Spleen (tissue), 11 donors: ENCODE measurements at regions not wholly inside any gene's neighbourhood (a gene's known extent, or its start where the extent isn't known, plus 50 kb on each side); places are given as distances from the start of the nearest gene placed in this dataset.

Experiments used
- DNase-seq: peaks from one replicate; pipeline ENCODE4 v3.0.0-alpha.2; 2020
- H3K27ac ChIP-seq, 8 donors: fragments of 200-600 bp; sonication (generic) in 7 of 8; 1 replicate in 4 of 8; 2 replicates in 4 of 8; pipeline versions ENCODE4 v1.5.0 to v1.8.0; 2016 to 2021; ENCODE audit warnings: inconsistent platforms in 4 of 8, mild to moderate bottlenecking in 4 of 8, moderate library complexity in 1 of 8
- H3K27me3 ChIP-seq, 7 donors: fragments of 200-600 bp; sonication (generic) in 6 of 7; replicated peaks in 1 of 7; 1 replicate in 4 of 7; 2 replicates in 3 of 7; pipeline versions ENCODE4 v1.5.0 to v1.8.0; 2016 to 2021; ENCODE audit warnings: inconsistent platforms in 3 of 7, mild to moderate bottlenecking in 1 of 7
- H3K36me3 ChIP-seq, 6 donors: fragments of 200-600 bp; sonication (generic) in 5 of 6; 1 replicate in 4 of 6; 2 replicates in 2 of 6; pipeline versions ENCODE4 v1.5.0 to v1.8.0; 2016 to 2021; ENCODE audit warnings: inconsistent platforms in 2 of 6
- H3K4me1 ChIP-seq, 6 donors: fragments of 200-600 bp; sonication (generic) in 5 of 6; 1 replicate in 3 of 6; 2 replicates in 3 of 6; pipeline versions ENCODE4 v1.5.0 to v1.8.0; 2016 to 2021; ENCODE audit warnings: inconsistent platforms in 3 of 6
- H3K4me3 ChIP-seq, 8 donors: fragments of 200-600 bp; sonication (generic) in 7 of 8; 1 replicate in 4 of 8; 2 replicates in 4 of 8; pipeline versions ENCODE4 v1.5.0 to v1.8.0; 2016 to 2021; ENCODE audit warnings: inconsistent platforms in 4 of 8, mild to moderate bottlenecking in 4 of 8, moderate library complexity in 2 of 8
- H3K9me3 ChIP-seq, 8 donors: fragments of 200-600 bp; sonication (generic) in 7 of 8; 1 replicate in 4 of 8; 2 replicates in 4 of 8; pipeline versions ENCODE4 v1.5.0 to v1.8.0; 2016 to 2021; ENCODE audit warnings: inconsistent platforms in 4 of 8
- POLR2A ChIP-seq, 3 donors: fragments of 450-650 bp; IDR thresholded peaks; one replicate each; pipeline ENCODE4 v1.5.1; 2017; ENCODE audit warnings: antibody characterized with exemption in 3 of 3, mild to moderate bottlenecking in 1 of 3
- POLR2AphosphoS5 ChIP-seq, 3 donors: sonication (generic); formaldehyde crosslinking; IDR thresholded peaks; one replicate each; pipeline ENCODE4 v1.5.1; 2017; ENCODE audit warnings: antibody characterized with exemption in 3 of 3
- WGBS, 5 donors: extraction: QIAGEN DNeasy Blood & Tissue Kit in 3 of 5; methylation state at CpG; one replicate each; pipeline versions ENCODE4 v1.1.5 to v1.1.7; 2013 to 2018; 5-methylcytosine and 5-hydroxymethylcytosine counted together
- intact Hi-C: fragments of 100-400 bp; cut with DNase I; formaldehyde crosslinking; loops from one replicate; pipeline ENCODE4 v1.15.0; 2023; ENCODE audit warnings: low total_unique reads
- TF ChIP-seq, protein P1 (sequence below), 11 experiments: fragments of 200-600 bp in 7 of 11; fragments of 450-650 bp in 4 of 11; sonication (generic) in 4 of 11; IDR thresholded peaks in 8 of 11; conservative IDR thresholded peaks in 3 of 11; 1 replicate in 7 of 11; 2 replicates in 4 of 11; pipeline versions ENCODE4 v1.4.0 to v1.8.0; 2016 to 2021; ENCODE audit warnings: antibody characterized with exemption in 11 of 11, inconsistent platforms in 4 of 11, mild to moderate bottlenecking in 1 of 11
- donor health status: healthy with polysubstance abuse.
- donor health status: DM: no; HTN: no; CAD: no; lungs with moderate emphysema.
- donor health status: DM: no; HTN: no; CAD: no.
- donor health status: Bipolar disorder and iron deficiency.
- donor health status: healthy.
- donor health status: DM: no; HTN: no; CAD: no.
- donor health status: DM: yes; HTN: yes; CAD: no.

DNA sequence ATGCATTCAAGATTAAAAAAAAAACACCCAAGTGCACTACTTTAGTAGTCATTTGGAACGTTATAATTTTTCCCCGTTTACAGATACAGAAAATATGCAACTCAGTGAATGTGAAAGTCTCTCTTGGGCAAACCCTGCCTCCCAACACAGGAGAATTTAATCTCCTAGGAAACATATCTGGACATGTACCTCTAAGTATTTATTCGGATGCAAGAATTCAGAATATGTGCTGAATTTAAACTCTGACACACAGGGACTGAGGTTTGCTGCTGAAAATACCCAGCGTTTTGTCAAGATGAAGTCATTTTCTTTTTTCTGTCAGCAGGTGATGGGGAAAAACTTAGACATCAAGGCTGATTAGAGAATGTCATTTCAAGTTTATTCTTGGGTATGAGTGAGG lies 105.4 kb downstream of the ACKR3 start:
- 74 to 85% (median 79%) methylated on average over 4 of the region's 4 CpGs for WGBS, 5 donors
- Histone ChIP-seq H3K4me3 (no peak overlapping the region), H3K27ac (no peak overlapping the region), H3K9me3 (no peaks in the 10 kb centered on the region), H3K36me3 (no peaks in the 10 kb centered on the region), H3K27me3 (peaks cover 0 to 19% (median 0%) of the 10 kb centered on the region in 7 donors), H3K4me1 (no peaks in the 10 kb centered on the region)
- no peak for DNase-seq
- intact Hi-C loops: no loop called here
- TF ChIP-seq POLR2AphosphoS5 (IDR thresholded peaks at IDR 0.05) (no peak), POLR2A (IDR thresholded peaks at IDR 0.05) (no peak)
- TF ChIP-seq, protein P1, sequence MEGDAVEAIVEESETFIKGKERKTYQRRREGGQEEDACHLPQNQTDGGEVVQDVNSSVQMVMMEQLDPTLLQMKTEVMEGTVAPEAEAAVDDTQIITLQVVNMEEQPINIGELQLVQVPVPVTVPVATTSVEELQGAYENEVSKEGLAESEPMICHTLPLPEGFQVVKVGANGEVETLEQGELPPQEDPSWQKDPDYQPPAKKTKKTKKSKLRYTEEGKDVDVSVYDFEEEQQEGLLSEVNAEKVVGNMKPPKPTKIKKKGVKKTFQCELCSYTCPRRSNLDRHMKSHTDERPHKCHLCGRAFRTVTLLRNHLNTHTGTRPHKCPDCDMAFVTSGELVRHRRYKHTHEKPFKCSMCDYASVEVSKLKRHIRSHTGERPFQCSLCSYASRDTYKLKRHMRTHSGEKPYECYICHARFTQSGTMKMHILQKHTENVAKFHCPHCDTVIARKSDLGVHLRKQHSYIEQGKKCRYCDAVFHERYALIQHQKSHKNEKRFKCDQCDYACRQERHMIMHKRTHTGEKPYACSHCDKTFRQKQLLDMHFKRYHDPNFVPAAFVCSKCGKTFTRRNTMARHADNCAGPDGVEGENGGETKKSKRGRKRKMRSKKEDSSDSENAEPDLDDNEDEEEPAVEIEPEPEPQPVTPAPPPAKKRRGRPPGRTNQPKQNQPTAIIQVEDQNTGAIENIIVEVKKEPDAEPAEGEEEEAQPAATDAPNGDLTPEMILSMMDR (IDR thresholded peaks at IDR 0.05 in 8 of 11, conservative IDR thresholded peaks at IDR 0.05 in 3 of 11): no peak

DNA sequence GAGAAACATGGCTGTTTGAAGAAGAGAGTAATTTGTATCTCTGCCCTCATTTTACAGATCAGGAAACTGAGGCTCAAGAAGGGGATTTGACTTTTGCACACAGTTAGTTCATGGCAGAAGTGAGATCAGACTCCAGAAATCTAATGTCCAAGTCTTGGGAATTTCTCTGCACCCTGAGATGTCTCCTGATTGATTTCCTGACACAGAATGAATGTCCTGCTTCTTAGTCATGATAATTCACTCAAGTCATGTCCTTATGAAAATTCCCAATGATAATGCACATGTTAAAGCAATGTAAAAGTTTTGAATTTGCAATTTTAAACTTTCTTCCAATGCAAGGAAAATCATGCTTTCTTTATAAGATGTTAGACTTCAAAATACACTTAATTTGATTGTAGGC lies 105.9 kb downstream of the ACKR3 start:
- H3K27ac ChIP-seq: no peak overlapping the region
- H3K4me1 ChIP-seq: no peaks in the 10 kb centered on the region
- intact Hi-C loops: no loop called here
- H3K9me3 ChIP-seq: no peaks in the 10 kb centered on the region
- H3K27me3 ChIP-seq: peaks cover 0 to 14% (median 0%) of the 10 kb centered on the region in 7 donors
- H3K4me3 ChIP-seq: no peak overlapping the region
- DNase-seq: no peak
- H3K36me3 ChIP-seq: no peaks in the 10 kb centered on the region
- TF ChIP-seq, protein P1 (IDR thresholded peaks at IDR 0.05 in 8 of 11, conservative IDR thresholded peaks at IDR 0.05 in 3 of 11): no peak
- TF ChIP-seq POLR2AphosphoS5 (IDR thresholded peaks at IDR 0.05) (no peak), POLR2A (IDR thresholded peaks at IDR 0.05) (no peak)

DNA sequence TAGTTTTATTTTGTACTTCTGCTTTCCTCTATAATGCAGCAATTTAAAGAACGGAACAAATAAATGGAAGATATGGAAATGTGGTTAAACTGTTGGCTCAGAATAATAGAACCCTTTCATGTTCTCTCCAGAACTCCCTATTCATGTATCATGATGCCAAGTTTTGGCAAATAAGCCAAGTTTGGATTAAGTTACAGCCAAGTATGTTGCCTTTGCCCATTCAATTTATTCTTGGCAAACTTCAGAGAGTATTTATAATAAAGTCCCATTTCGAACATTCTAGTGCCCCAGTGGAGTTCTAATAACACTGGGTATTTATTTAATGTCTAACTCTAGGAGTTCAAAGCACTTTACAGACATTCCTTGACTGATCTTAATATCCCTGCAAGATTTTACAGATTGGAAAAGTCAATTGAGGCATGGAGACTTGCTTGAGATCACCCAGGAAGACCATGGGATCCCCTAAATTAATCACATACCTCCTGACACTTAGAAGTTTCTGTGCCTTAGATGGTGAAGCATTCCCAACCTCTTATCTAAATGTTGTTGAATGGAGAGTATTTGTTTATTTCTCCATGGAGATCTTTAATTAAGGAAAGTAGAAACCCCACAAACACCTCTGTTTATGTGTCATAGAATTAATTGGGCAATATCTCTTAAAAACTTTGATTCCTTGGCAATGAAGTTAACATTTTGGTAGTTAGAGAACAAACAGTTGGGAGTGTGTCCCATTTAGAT lies 106.7 kb downstream of the ACKR3 start:
- TF ChIP-seq, protein P1 (IDR thresholded peaks at IDR 0.05 in 8 of 11, conservative IDR thresholded peaks at IDR 0.05 in 3 of 11): no peak
- TF ChIP-seq POLR2A (IDR thresholded peaks at IDR 0.05) (no peak), POLR2AphosphoS5 (IDR thresholded peaks at IDR 0.05) (no peak)
- no peak for DNase-seq
- Histone ChIP-seq H3K4me1 (no peaks in the 10 kb centered on the region), H3K27ac (no peak overlapping the region), H3K4me3 (no peak overlapping the region), H3K36me3 (no peaks in the 10 kb centered on the region), H3K27me3 (peaks cover 0 to 13% (median 0%) of the 10 kb centered on the region in 7 donors), H3K9me3 (no peaks in the 10 kb centered on the region)
- WGBS, 5 donors: 57 to 75% (median 64%) methylated on average over 2 of the region's 2 CpGs
- intact Hi-C loops: no loop called here

DNA sequence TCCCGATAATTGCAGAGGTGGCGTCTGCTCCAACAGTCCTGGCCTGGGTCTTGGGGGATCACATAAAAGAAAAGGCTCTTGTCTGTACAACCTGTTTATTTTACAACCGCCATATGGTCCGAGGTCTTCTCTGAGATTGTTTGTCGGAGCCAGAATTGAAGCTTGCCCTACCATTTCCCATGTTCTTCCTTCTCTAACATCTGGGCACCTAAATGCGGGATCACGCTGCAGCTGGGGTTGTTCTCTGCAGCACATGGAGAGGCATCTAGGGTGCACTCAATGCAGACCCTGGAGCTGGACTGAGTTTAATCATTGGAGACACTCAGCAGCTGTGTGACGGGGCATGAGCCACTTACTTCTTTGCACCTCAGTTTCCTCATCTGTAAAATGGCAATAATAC lies 107.7 kb downstream of the ACKR3 start:
- H3K4me1 ChIP-seq: no peaks in the 10 kb centered on the region
- intact Hi-C loops: no loop called here
- H3K4me3 ChIP-seq: no peak overlapping the region
- no peaks in the 10 kb centered on the region for H3K9me3 ChIP-seq
- peaks cover 0 to 13% (median 0%) of the 10 kb centered on the region in 7 donors for H3K27me3 ChIP-seq
- no peaks in the 10 kb centered on the region for H3K36me3 ChIP-seq
- no peak for DNase-seq
- no peak overlapping the region for H3K27ac ChIP-seq
- 78 to 95% (median 89%) methylated on average over 8 of the region's 8 CpGs for WGBS, 5 donors
- TF ChIP-seq, protein P1 (IDR thresholded peaks at IDR 0.05 in 8 of 11, conservative IDR thresholded peaks at IDR 0.05 in 3 of 11): no peak
- TF ChIP-seq POLR2A (IDR thresholded peaks at IDR 0.05): no peak
- TF ChIP-seq POLR2AphosphoS5 (IDR thresholded peaks at IDR 0.05): no peak
